ENCODE measurements at regions not wholly inside any gene's neighbourhood (a gene's known extent, or its start where the extent isn't known, plus 50 kb on each side); places are given as distances from the start of the nearest gene placed in this dataset.

DNA sequence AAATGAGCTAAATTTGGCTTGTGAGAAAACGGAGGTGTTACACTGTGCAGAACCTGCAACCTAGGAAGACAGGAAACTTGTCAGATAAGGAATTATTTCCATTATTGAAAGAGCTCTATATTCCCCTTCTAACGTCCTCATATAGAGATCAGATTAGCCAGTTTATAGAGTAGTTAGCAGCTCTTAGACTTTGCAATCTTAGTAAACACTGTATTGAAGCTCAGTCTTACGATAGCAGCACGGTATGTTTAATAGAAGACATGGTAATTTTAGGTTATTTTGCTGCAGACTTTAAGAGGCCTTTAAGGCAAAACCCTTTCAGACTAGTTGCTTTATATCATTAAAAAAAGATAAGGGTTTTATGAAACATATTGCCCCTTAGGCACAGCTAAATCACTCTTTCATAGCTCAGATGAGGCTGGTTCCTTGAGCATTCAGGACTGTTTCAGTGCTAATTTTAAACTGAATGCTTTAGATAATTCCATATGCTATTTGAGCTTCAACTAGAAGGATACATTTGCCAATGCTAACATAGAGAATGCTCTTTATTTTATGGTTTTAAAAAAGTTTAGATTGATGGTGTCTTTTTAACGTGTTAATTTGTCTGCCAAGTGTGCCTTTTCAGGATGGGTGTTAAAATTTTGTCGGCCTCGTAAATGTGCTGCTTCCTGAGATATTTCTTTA is 234.3 kb downstream of the PYDC2 start:
- Histone ChIP-seq H3K36me3 (replicated peaks; ENCODE audit: low read depth, low read length) (no peaks in the 10 kb centered on the region), H3K27ac (ENCODE audit: low read length) (no peak overlapping the region), H3K4me2 (ENCODE audit: low read length) (no peak overlapping the region), H3K9ac (ENCODE audit: low read length) (no peak overlapping the region), H3K4me3 (ENCODE audit: low read length) (no peak overlapping the region), H3K4me1 (ENCODE audit: low read length) (peaks cover 6% of the 10 kb centered on the region), H4K20me1 (ENCODE audit: insufficient read depth, low read length) (no peaks in the 10 kb centered on the region), H3K27me3 (ENCODE audit: low read depth, low read length) (no peaks in the 10 kb centered on the region), H2AFZ (ENCODE audit: low read depth, low read length) (no peak overlapping the region), H3K9me3 (ENCODE audit: insufficient read depth, low read length) (no peaks in the 10 kb centered on the region), H3K79me2 (ENCODE audit: low read length) (no peaks in the 10 kb centered on the region)
- no peak for TF ChIP-seq EZH2phosphoT487 (IDR thresholded peaks at IDR 0.05; ENCODE audit: low read depth)

DNA sequence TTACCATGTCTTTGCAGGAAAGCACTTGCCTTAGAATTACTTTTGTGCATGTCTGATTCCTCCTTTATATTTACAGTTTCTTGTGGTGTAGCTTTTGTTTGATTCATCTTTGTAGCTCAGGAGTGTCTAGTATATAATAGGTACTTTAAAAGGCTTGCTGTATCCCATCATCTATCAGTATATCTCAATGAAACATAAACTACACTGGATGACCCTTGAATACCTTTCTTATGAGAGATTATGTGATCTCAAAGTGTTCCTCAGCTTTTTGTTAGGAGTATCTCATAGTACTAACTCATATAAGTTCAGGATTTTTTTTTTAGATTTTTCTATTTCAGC is 234.8 kb downstream of the PYDC2 start:
- H3K9me3 ChIP-seq (ENCODE audit: insufficient read depth, low read length) = no peaks in the 10 kb centered on the region
- H2AFZ ChIP-seq (ENCODE audit: low read depth, low read length) = no peak overlapping the region
- no peaks in the 10 kb centered on the region for H3K79me2 ChIP-seq (ENCODE audit: low read length)
- H3K9ac ChIP-seq (ENCODE audit: low read length) = no peak overlapping the region
- H3K36me3 ChIP-seq (replicated peaks; ENCODE audit: low read depth, low read length) = no peaks in the 10 kb centered on the region
- H3K4me3 ChIP-seq (ENCODE audit: low read length) = no peak overlapping the region
- H3K4me1 ChIP-seq (ENCODE audit: low read length) = peaks cover 6% of the 10 kb centered on the region
- H4K20me1 ChIP-seq (ENCODE audit: insufficient read depth, low read length) = no peaks in the 10 kb centered on the region
- TF ChIP-seq, protein P1, sequence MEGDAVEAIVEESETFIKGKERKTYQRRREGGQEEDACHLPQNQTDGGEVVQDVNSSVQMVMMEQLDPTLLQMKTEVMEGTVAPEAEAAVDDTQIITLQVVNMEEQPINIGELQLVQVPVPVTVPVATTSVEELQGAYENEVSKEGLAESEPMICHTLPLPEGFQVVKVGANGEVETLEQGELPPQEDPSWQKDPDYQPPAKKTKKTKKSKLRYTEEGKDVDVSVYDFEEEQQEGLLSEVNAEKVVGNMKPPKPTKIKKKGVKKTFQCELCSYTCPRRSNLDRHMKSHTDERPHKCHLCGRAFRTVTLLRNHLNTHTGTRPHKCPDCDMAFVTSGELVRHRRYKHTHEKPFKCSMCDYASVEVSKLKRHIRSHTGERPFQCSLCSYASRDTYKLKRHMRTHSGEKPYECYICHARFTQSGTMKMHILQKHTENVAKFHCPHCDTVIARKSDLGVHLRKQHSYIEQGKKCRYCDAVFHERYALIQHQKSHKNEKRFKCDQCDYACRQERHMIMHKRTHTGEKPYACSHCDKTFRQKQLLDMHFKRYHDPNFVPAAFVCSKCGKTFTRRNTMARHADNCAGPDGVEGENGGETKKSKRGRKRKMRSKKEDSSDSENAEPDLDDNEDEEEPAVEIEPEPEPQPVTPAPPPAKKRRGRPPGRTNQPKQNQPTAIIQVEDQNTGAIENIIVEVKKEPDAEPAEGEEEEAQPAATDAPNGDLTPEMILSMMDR (IDR thresholded peaks at IDR 0.05; ENCODE audit: low read depth, low read length) = no peak
- no peak for TF ChIP-seq EZH2phosphoT487 (IDR thresholded peaks at IDR 0.05; ENCODE audit: low read depth)
- no peak overlapping the region for H3K4me2 ChIP-seq (ENCODE audit: low read length)
- no peaks in the 10 kb centered on the region for H3K27me3 ChIP-seq (ENCODE audit: low read depth, low read length)
- H3K27ac ChIP-seq (ENCODE audit: low read length) = no peak overlapping the region

DNA sequence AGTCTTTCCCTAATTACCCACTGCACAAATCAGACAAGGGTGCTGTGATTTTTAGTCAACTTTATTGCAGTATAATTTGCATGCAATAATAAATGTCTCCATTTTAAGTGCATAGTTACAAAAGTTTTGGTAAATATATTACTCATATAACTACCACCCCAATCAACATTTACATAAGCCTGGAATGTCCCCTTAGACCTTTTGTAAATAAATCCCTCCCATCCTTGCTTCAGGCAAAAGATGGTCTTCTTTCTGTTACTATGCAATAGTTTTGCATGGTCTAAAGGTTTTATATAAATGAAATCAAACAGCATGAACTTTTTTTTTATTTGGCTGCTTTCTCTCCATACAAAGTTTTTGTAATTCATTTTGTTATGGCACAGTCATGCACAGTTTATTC is 235.4 kb downstream of the PYDC2 start:
- H3K27ac ChIP-seq (ENCODE audit: low read length) = no peak overlapping the region
- no peaks in the 10 kb centered on the region for H4K20me1 ChIP-seq (ENCODE audit: insufficient read depth, low read length)
- no peaks in the 10 kb centered on the region for H3K9me3 ChIP-seq (ENCODE audit: insufficient read depth, low read length)
- TF ChIP-seq, protein P1 (IDR thresholded peaks at IDR 0.05; ENCODE audit: low read depth, low read length) = no peak
- TF ChIP-seq EZH2phosphoT487 (IDR thresholded peaks at IDR 0.05; ENCODE audit: low read depth) = no peak
- H3K9ac ChIP-seq (ENCODE audit: low read length) = no peak overlapping the region
- H3K36me3 ChIP-seq (replicated peaks; ENCODE audit: low read depth, low read length) = no peaks in the 10 kb centered on the region
- H3K4me2 ChIP-seq (ENCODE audit: low read length) = no peak overlapping the region
- no peak overlapping the region for H3K4me3 ChIP-seq (ENCODE audit: low read length)
- H2AFZ ChIP-seq (ENCODE audit: low read depth, low read length) = no peak overlapping the region
- no peaks in the 10 kb centered on the region for H3K27me3 ChIP-seq (ENCODE audit: low read depth, low read length)
- peaks cover 6% of the 10 kb centered on the region for H3K4me1 ChIP-seq (ENCODE audit: low read length)
- no peaks in the 10 kb centered on the region for H3K79me2 ChIP-seq (ENCODE audit: low read length)

DNA sequence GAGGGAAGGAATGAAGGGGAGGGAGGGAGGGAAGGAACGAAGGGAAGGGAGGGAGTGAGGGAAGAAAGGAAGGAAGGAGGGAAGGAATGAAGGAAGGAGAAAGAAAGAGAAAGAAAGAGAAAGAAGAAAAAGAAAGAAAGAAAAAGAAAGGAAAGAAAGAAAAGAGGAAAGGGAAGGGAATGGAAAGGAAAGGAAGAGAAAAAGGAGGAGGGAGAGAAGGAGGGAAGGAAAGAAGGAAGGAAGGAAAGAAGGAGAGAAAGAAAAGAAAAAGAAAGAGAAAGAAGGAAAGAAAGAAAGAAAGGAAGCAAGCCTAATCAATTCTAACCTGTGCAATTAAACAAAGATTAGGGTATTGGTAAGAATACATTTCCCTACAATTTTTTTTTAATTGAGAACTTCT is 238.6 kb downstream of the PYDC2 start:
- H3K4me3 ChIP-seq (ENCODE audit: low read length) = no peak overlapping the region
- H3K9ac ChIP-seq (ENCODE audit: low read length) = no peak overlapping the region
- H3K4me1 ChIP-seq (ENCODE audit: low read length) = no peaks in the 10 kb centered on the region
- H4K20me1 ChIP-seq (ENCODE audit: insufficient read depth, low read length) = no peaks in the 10 kb centered on the region
- H3K27ac ChIP-seq (ENCODE audit: low read length) = no peak overlapping the region
- H3K9me3 ChIP-seq (ENCODE audit: insufficient read depth, low read length) = no peaks in the 10 kb centered on the region
- H3K4me2 ChIP-seq (ENCODE audit: low read length) = no peak overlapping the region
- H3K36me3 ChIP-seq (replicated peaks; ENCODE audit: low read depth, low read length) = no peaks in the 10 kb centered on the region
- no peaks in the 10 kb centered on the region for H3K79me2 ChIP-seq (ENCODE audit: low read length)
- no peaks in the 10 kb centered on the region for H3K27me3 ChIP-seq (ENCODE audit: low read depth, low read length)
- TF ChIP-seq EZH2phosphoT487 (IDR thresholded peaks at IDR 0.05; ENCODE audit: low read depth) = no peak
- TF ChIP-seq, protein P1 (IDR thresholded peaks at IDR 0.05; ENCODE audit: low read depth, low read length) = no peak
- no peak overlapping the region for H2AFZ ChIP-seq (ENCODE audit: low read depth, low read length)

Measured in OCI-LY3 (cell line).